H1 (cell line): ENCODE measurements at regions not wholly inside any gene's neighbourhood (a gene's known extent, or its start where the extent isn't known, plus 50 kb on each side); places are given as distances from the start of the nearest gene placed in this dataset.

Experiments used
- CTCF ChIA-PET: fragments of 300-600 bp; sonication (Branson Sonifier 250); formaldehyde crosslinking; loops from one replicate; lab custom pipeline; 2021; ENCODE audit not compliant: partially characterized antibody; lab: Charles Lee
- POLR2A ChIA-PET: fragments of 300-600 bp; sonication (Branson Sonifier 250); formaldehyde crosslinking; loops from one replicate; lab custom pipeline; 2021; ENCODE audit warnings: inconsistent platforms; ENCODE audit not compliant: partially characterized antibody; lab: Charles Lee
- DNase-seq, 2 experiments: peaks; one replicate each; pipeline versions ENCODE4 v3.0.0 to v3.0.0-alpha.2; 2010 to 2022; ENCODE audit warnings: low spot score in 2 of 2, low read depth in 1 of 2, mixed read lengths in 1 of 2
- FAIRE-seq: peaks from 2 replicates; lab custom pipeline; 2011; peaks lifted over from hg19 to GRCh38; lab: Jason Lieb, UNC
- H2AFZ ChIP-seq: 2 replicates; pipeline ENCODE4 v1.8.1; 2012; ENCODE audit warnings: low read length, inconsistent platforms
- H2AK5ac ChIP-seq: 2 replicates; pipeline ENCODE4 v1.6.1; 2013; ENCODE audit warnings: low read depth, low read length
- H2BK120ac ChIP-seq: replicated peaks from 2 replicates; pipeline ENCODE3; 2013; ENCODE audit warnings: low read depth, low read length, inconsistent platforms
- H2BK12ac ChIP-seq: 2 replicates; pipeline ENCODE4 v1.6.1; 2013; ENCODE audit warnings: low read depth, low read length
- H2BK15ac ChIP-seq: 2 replicates; pipeline ENCODE4 v1.6.1; 2013; ENCODE audit warnings: low read length
- H2BK20ac ChIP-seq: 2 replicates; pipeline ENCODE4 v1.6.1; 2013; ENCODE audit warnings: low read length
- H2BK5ac ChIP-seq: 2 replicates; pipeline ENCODE4 v1.6.1; 2013; ENCODE audit warnings: low read depth, low read length
- H3K14ac ChIP-seq: 2 replicates; pipeline ENCODE4 v1.6.1; 2013; ENCODE audit warnings: inconsistent platforms; ENCODE audit not compliant: insufficient read length
- H3K18ac ChIP-seq: 2 replicates; pipeline ENCODE4 v1.6.1; 2013; ENCODE audit warnings: low read length; ENCODE audit errors: extremely low read depth
- H3K23ac ChIP-seq: 2 replicates; pipeline ENCODE4 v1.6.1; 2013; ENCODE audit warnings: inconsistent platforms; ENCODE audit not compliant: insufficient read length
- H3K23me2 ChIP-seq: 2 replicates; pipeline ENCODE4 v1.6.1; 2013; ENCODE audit warnings: low read depth, low read length
- H3K27ac ChIP-seq: 2 replicates; pipeline ENCODE4 v1.6.1; 2011; ENCODE audit warnings: low read depth, low read length, inconsistent platforms
- H3K27me3 ChIP-seq, 4 experiments: replicated peaks in 1 of 4; 1 replicate in 1 of 4; 2 replicates in 3 of 4; pipeline versions ENCODE4 v1.6.1 to v1.8.1; 2011 to 2013; ENCODE audit warnings: low read length in 3 of 4, mild to moderate bottlenecking in 3 of 4, inconsistent platforms in 2 of 4, mixed read lengths in 2 of 4, moderate library complexity in 1 of 4; ENCODE audit not compliant: control insufficient read depth in 3 of 4, insufficient read depth in 3 of 4; ENCODE audit errors: extremely low read depth in 1 of 4
- H3K36me3 ChIP-seq, 4 experiments: 2 replicates each; pipeline versions ENCODE4 v1.6.1 to v1.8.1; 2011 to 2013; ENCODE audit warnings: mild to moderate bottlenecking in 4 of 4, low read length in 3 of 4, moderate library complexity in 2 of 4, control low read depth in 1 of 4, inconsistent platforms in 1 of 4; ENCODE audit not compliant: insufficient read depth in 4 of 4, control insufficient read depth in 2 of 4
- H3K4ac ChIP-seq: replicated peaks from 2 replicates; pipeline ENCODE3; 2013; ENCODE audit warnings: low read length, low read depth, mixed read lengths, inconsistent platforms; ENCODE audit not compliant: insufficient read length
- H3K4me1 ChIP-seq, 4 experiments: replicated peaks in 1 of 4; 1 replicate in 1 of 4; 2 replicates in 3 of 4; pipeline versions ENCODE4 v1.6.1 to v1.8.1; 2011 to 2013; ENCODE audit warnings: low read length in 3 of 4, inconsistent platforms in 2 of 4, mixed read lengths in 1 of 4; ENCODE audit not compliant: insufficient read depth in 4 of 4, control insufficient read depth in 3 of 4
- H3K4me2 ChIP-seq, 2 experiments: 2 replicates each; pipeline versions ENCODE4 v1.6.1 to v1.8.1; 2011 to 2013; ENCODE audit warnings: low read depth in 2 of 2, low read length in 2 of 2, control low read depth in 1 of 2, inconsistent platforms in 1 of 2, mild to moderate bottlenecking in 1 of 2; ENCODE audit not compliant: insufficient read depth in 1 of 2
- H3K4me3 ChIP-seq, 4 experiments: fragments of 200-600, 300-600 bp in 1 of 4; sonication (generic), shearing (Covaris generic), sonication (Bioruptor Twin) in 1 of 4; 2 replicates each; pipeline versions ENCODE4 v1.5.1 to v1.8.1; 2011 to 2016; ENCODE audit warnings: low read length in 4 of 4, low read depth in 3 of 4, control low read depth in 2 of 4, inconsistent platforms in 2 of 4, mild to moderate bottlenecking in 2 of 4, mixed read lengths in 1 of 4, moderate library complexity in 1 of 4; ENCODE audit not compliant: insufficient read depth in 2 of 4; ENCODE audit errors: extremely low read depth in 1 of 4
- H3K56ac ChIP-seq: replicated peaks from 2 replicates; pipeline ENCODE3; 2013; ENCODE audit warnings: low read depth, mild to moderate bottlenecking, mixed read lengths, low read length, inconsistent platforms; ENCODE audit not compliant: insufficient read length
- H3K79me1 ChIP-seq: 2 replicates; pipeline ENCODE4 v1.6.1; 2013; ENCODE audit warnings: low read depth, low read length, control low read depth
- H3K79me2 ChIP-seq, 2 experiments: 2 replicates each; pipeline versions ENCODE4 v1.6.1 to v1.8.1; 2012 to 2013; ENCODE audit warnings: low read length in 2 of 2, mild to moderate bottlenecking in 2 of 2, inconsistent platforms in 1 of 2; ENCODE audit not compliant: insufficient read depth in 2 of 2, control insufficient read depth in 1 of 2
- H3K9ac ChIP-seq, 4 experiments: replicated peaks in 1 of 4; 1 replicate in 1 of 4; 2 replicates in 3 of 4; pipeline versions ENCODE4 v1.6.1 to v1.8.1; 2011 to 2013; ENCODE audit warnings: low read depth in 3 of 4, low read length in 3 of 4, control low read depth in 2 of 4, mild to moderate bottlenecking in 2 of 4, moderate library complexity in 2 of 4, inconsistent platforms in 1 of 4; ENCODE audit errors: extremely low read depth in 1 of 4
- H3K9me3 ChIP-seq, 2 experiments: 2 replicates each; pipeline versions ENCODE4 v1.6.1 to v1.8.1; 2012 to 2013; ENCODE audit warnings: mild to moderate bottlenecking in 2 of 2, moderate library complexity in 2 of 2, control low read depth in 1 of 2, inconsistent platforms in 1 of 2, low read depth in 1 of 2, low read length in 1 of 2, mixed read lengths in 1 of 2; ENCODE audit not compliant: insufficient read depth in 2 of 2
- H4K20me1 ChIP-seq, 2 experiments: replicated peaks in 1 of 2; 2 replicates each; pipeline versions ENCODE3 to v1.8.1; 2011 to 2013; ENCODE audit warnings: inconsistent platforms in 2 of 2, low read length in 2 of 2, mild to moderate bottlenecking in 1 of 2; ENCODE audit not compliant: insufficient read depth in 2 of 2, control insufficient read depth in 1 of 2
- H4K5ac ChIP-seq: 2 replicates; pipeline ENCODE4 v1.6.1; 2013; ENCODE audit warnings: low read length, low read depth, mixed read lengths, inconsistent platforms; ENCODE audit not compliant: insufficient read length
- H4K8ac ChIP-seq: 2 replicates; pipeline ENCODE4 v1.8.0; 2013; ENCODE audit warnings: mild to moderate bottlenecking, moderate library complexity, low read length, inconsistent platforms; ENCODE audit not compliant: insufficient read depth; ENCODE audit errors: extremely low read depth
- H4K91ac ChIP-seq: replicated peaks from 2 replicates; pipeline ENCODE3; 2013; ENCODE audit warnings: low read length, mixed read lengths, inconsistent platforms; ENCODE audit not compliant: insufficient read length
- ASH2L ChIP-seq: fragments of 200-600, 300-600 bp; sonication (generic); IDR thresholded peaks from one replicate; pipeline ENCODE4 v1.7.1; 2017; ENCODE audit warnings: low read length
- MAFK ChIP-seq: IDR thresholded peaks from 2 replicates; pipeline ENCODE4 v1.6.1; 2012; ENCODE audit warnings: low read depth, mild to moderate bottlenecking, improper control_type of control experiment, low read length
- WGBS, 2 experiments: shearing (Covaris generic) in 1 of 2; methylation state at CpG; one replicate each; pipeline versions ENCODE4 v1.1.6 to v1.1.7; 2013 to 2015; ENCODE audit warnings: low lambda C conversion rate in 2 of 2, mixed read lengths in 2 of 2, inconsistent platforms in 1 of 2, low coverage in 1 of 2, missing lambda C conversion rate in 1 of 2; ENCODE audit not compliant: insufficient replicate concordance in 2 of 2, insufficient coverage in 1 of 2, insufficient read length in 1 of 2; ENCODE audit errors: extremely low coverage in 1 of 2, missing lambda C conversion rate in 1 of 2; 5-methylcytosine and 5-hydroxymethylcytosine counted together

DNA sequence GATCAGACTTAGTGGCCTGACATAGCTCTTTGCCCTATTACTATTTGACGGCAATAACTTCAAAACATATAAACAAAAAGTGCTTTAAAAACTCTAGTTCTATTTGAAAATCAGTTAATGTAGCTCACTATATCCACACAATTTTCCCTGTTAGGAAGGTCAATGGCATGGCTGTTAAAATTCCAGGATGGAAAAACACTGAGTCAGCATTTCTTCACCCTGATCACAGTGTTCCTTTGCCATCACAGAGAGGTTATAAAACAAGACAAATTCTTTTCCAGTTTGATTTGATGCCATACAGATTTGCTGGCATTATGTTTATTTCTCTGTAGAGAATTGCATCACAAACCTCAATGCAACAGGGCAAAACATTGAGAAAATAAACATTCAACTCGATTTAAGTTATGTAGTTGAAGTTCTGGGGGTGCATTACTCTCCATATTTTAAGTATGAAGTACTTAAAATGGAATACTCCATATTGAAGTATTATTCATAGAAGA is 253.7 kb upstream of the HSF2 start:
- H3K23ac ChIP-seq, result no peak overlapping the region
- no peak overlapping the region for H2BK120ac ChIP-seq
- no peak overlapping the region for H3K14ac ChIP-seq
- H2BK15ac ChIP-seq, result no peak overlapping the region
- no peaks in the 10 kb centered on the region for H3K23me2 ChIP-seq
- FAIRE-seq, result no peak
- H4K5ac ChIP-seq, result no peak overlapping the region
- no peak overlapping the region for H2AK5ac ChIP-seq
- H3K79me1 ChIP-seq, result no peaks in the 10 kb centered on the region
- H4K91ac ChIP-seq, result no peak overlapping the region
- no peak overlapping the region for H3K9ac ChIP-seq
- H4K8ac ChIP-seq, result no peak overlapping the region
- no peaks in the 10 kb centered on the region for H3K27me3 ChIP-seq
- TF ChIP-seq ASH2L (no peak), MAFK (peak; percentile 99)
- no peak overlapping the region for H2AFZ ChIP-seq
- no peaks in the 10 kb centered on the region for H3K36me3 ChIP-seq
- H2BK20ac ChIP-seq, result no peak overlapping the region
- no peak overlapping the region for H2BK5ac ChIP-seq
- no peaks in the 10 kb centered on the region for H3K9me3 ChIP-seq
- DNase-seq, result no peak
- no peak overlapping the region for H3K4me2 ChIP-seq
- H4K20me1 ChIP-seq, result no peaks in the 10 kb centered on the region
- no peak overlapping the region for H2BK12ac ChIP-seq
- H3K79me2 ChIP-seq, result no peaks in the 10 kb centered on the region
- no peak overlapping the region for H3K18ac ChIP-seq
- H3K4me3 ChIP-seq, result no peak overlapping the region
- POLR2A ChIA-PET, result no interaction called here
- H3K4ac ChIP-seq, result no peak overlapping the region
- H3K4me1 ChIP-seq, result no peaks in the 10 kb centered on the region
- 95% methylated on average over 2 of the region's 2 CpGs; no CpG with 5 or more reads in 1 of the 2 experiments for WGBS, 2 experiments
- CTCF ChIA-PET, result no interaction called here
- no peak overlapping the region for H3K56ac ChIP-seq
- H3K27ac ChIP-seq, result no peak overlapping the region
